IPS-15b (cell line): ENCODE measurements at regions not wholly inside any gene's neighbourhood (a gene's known extent, or its start where the extent isn't known, plus 50 kb on each side); places are given as distances from the start of the nearest gene placed in this dataset.

Experiments
- H3K27me3 ChIP-seq: one replicate; pipeline ENCODE4 v1.6.1; 2013; ENCODE audit warnings: low read length; ENCODE audit not compliant: control insufficient read depth, insufficient read depth
- H3K36me3 ChIP-seq: one replicate; pipeline ENCODE4 v1.6.1; 2013; ENCODE audit warnings: low read length; ENCODE audit not compliant: control insufficient read depth, insufficient read depth
- H3K4me1 ChIP-seq: one replicate; pipeline ENCODE4 v1.6.1; 2013; ENCODE audit warnings: mild to moderate bottlenecking, low read length; ENCODE audit not compliant: control insufficient read depth, insufficient read depth
- H3K4me3 ChIP-seq: one replicate; pipeline ENCODE4 v1.5.1; 2013; ENCODE audit warnings: low read depth, low read length
- H3K9ac ChIP-seq: one replicate; pipeline ENCODE4 v1.6.1; 2013; ENCODE audit warnings: low read depth, mild to moderate bottlenecking, low read length
- H3K9me3 ChIP-seq: one replicate; pipeline ENCODE4 v1.6.1; 2013; ENCODE audit warnings: mild to moderate bottlenecking, low read length; ENCODE audit not compliant: control insufficient read depth, insufficient read depth

DNA sequence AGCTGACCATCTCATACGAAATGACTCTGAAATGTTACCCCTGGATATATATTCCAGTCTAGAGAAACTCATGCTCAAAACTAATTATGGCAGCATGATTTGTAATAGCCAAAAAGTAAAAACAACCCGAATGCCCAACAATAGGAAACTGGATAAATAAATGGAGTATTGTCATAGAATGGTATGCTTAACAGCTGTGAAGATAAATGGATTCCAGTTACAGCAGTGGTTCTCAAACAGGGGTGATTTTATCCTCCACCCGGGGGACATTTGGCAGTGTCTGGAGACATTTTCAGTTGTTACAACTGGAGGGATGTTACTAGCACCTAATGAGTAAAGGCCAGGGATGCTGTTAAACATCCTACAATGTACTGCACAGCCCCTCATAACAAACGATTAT is 52.3 kb upstream of the PIAS1 start:
- H3K27me3 ChIP-seq: no peaks in the 10 kb centered on the region
- H3K4me1 ChIP-seq: no peaks in the 10 kb centered on the region
- H3K9me3 ChIP-seq: no peaks in the 10 kb centered on the region
- H3K9ac ChIP-seq: no peak overlapping the region
- no peak overlapping the region for H3K4me3 ChIP-seq
- peaks cover 3% of the 10 kb centered on the region for H3K36me3 ChIP-seq

DNA sequence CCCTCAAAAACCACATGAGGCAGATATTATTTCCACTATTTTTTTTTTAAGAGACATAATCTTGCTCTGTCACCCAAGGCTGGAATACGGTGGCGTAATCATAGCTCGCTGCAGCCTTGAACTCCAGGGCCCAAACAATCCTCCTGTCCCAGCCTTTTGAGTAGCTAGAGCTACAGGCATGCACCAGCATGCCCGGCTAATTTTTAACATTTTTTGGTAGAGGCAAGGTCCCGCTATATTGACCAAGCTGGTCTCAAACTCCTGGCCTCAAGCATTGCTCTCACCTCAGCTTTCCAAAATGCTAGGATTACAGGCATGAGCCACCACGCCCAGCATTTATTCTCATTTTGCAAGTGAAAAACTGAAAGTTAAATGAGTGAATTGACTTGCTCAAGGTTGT is 50.8 kb upstream of the PIAS1 start:
- Histone ChIP-seq H3K4me3 (no peak overlapping the region), H3K9me3 (no peaks in the 10 kb centered on the region), H3K27me3 (no peaks in the 10 kb centered on the region), H3K9ac (no peak overlapping the region), H3K4me1 (peaks cover 9% of the 10 kb centered on the region), H3K36me3 (peaks cover 3% of the 10 kb centered on the region)
